Adrenal gland (tissue), 9 donors: ENCODE measurements at regions not wholly inside any gene's neighbourhood (a gene's known extent, or its start where the extent isn't known, plus 50 kb on each side); places are given as distances from the start of the nearest gene placed in this dataset.

Source experiments
- DNase-seq, 7 donors: peaks; one replicate each; pipeline ENCODE4 v3.0.0-alpha.2; 2019 to 2020
- H3K27ac ChIP-seq, 5 donors: fragments of 200-600 bp; sonication (generic) in 4 of 5; 1 replicate in 3 of 5; 2 replicates in 2 of 5; pipeline versions ENCODE4 v1.5.1 to v1.8.0; 2016 to 2020; ENCODE audit warnings: mild to moderate bottlenecking in 1 of 5
- H3K27me3 ChIP-seq: fragments of 200-600 bp; 2 replicates; pipeline ENCODE4 v1.8.0; 2021
- H3K36me3 ChIP-seq, 2 donors: fragments of 200-600 bp; replicated peaks in 1 of 2; 1 replicate in 1 of 2; 2 replicates in 1 of 2; pipeline versions ENCODE4 v1.5.1 to v1.8.0; 2018 to 2022
- H3K4me1 ChIP-seq, 2 donors: fragments of 200-600 bp; replicated peaks in 1 of 2; 1 replicate in 1 of 2; 2 replicates in 1 of 2; pipeline versions ENCODE4 v1.5.1 to v1.8.0; 2018 to 2021
- H3K4me3 ChIP-seq, 4 donors: fragments of 200-600 bp; sonication (generic) in 3 of 4; one replicate each; pipeline ENCODE4 v1.5.1; 2016 to 2018
- H3K9me3 ChIP-seq, 3 donors: fragments of 200-600 bp; sonication (generic) in 1 of 3; replicated peaks in 1 of 3; 1 replicate in 2 of 3; 2 replicates in 1 of 3; pipeline versions ENCODE4 v1.5.1 to v1.8.0; 2016 to 2021
- CTCF ChIP-seq, 6 experiments: fragments of 450-650 bp in 4 of 6; fragments of 200-600 bp in 2 of 6; sonication (generic) in 1 of 6; IDR thresholded peaks; 1 replicate in 5 of 6; 2 replicates in 1 of 6; pipeline versions ENCODE4 v1.5.1 to v1.8.0; 2016 to 2021; ENCODE audit warnings: antibody characterized with exemption in 6 of 6, mild to moderate bottlenecking in 2 of 6, moderate library complexity in 1 of 6
- POLR2A ChIP-seq, 2 donors: fragments of 450-650 bp; IDR thresholded peaks; one replicate each; pipeline ENCODE4 v1.6.1; 2017; ENCODE audit warnings: antibody characterized with exemption in 2 of 2, mild to moderate bottlenecking in 2 of 2, moderate library complexity in 1 of 2
- WGBS, 4 donors: extraction: QIAGEN DNeasy Blood & Tissue Kit in 2 of 4; methylation state at CpG; one replicate each; pipeline versions ENCODE4 v1.1.5 to v1.1.7; 2013 to 2017; 5-methylcytosine and 5-hydroxymethylcytosine counted together
- intact Hi-C, 2 donors: fragments of 100-400 bp; cut with DNase I; formaldehyde crosslinking; loops; one replicate each; pipeline versions ENCODE4 v1.14.1 to v1.15.0; 2022 to 2023
- donor health status: healthy with polysubstance abuse.
- donor health status: Bipolar disorder and iron deficiency.
- donor health status: DM: yes; HTN: yes; CAD: no.
- donor health status: DM: no; HTN: no; CAD: no.
- donor health status: DM: no; HTN: no; CAD: no.

DNA sequence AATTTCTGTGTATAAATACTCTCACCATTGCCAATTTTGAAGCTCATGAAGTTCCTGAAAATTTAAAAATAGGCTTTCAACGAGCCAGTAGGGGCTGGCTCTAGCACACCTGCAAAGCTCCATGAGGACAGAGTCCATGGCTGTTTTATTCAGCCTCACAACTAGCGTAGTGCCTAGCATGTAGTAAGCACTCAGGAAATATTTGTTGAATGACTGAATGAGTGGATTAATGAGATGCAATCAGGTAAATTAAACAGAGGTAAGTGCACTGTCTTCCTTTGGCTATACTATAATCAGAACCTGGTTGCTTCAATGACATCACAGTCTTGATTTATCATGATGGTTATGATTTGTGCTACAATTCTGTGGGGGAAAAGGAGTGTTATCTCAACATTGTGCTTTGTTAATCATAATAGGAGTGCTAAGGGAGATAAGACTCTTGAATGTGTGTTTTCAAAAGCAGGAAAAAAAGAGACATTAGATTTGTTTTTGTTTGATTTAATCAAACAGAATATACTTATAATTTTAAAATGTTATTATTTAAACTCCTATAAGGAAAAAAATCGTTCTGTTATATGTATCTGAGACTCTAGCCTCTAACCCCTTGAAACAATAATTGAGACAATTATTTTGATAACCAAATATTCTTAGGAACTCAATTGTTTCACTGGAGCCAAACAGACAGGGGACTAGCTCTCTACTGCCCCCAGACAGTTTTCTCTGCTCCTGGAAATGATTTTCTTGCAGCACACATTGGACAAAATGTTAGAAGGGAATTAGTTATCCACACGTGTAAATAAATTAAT is 171.7 kb upstream of the ATP11B start:
- no peaks in the 10 kb centered on the region for H3K4me1 ChIP-seq
- no peak overlapping the region for H3K27ac ChIP-seq
- no peaks in the 10 kb centered on the region for H3K36me3 ChIP-seq
- no peak for DNase-seq
- intact Hi-C loops: no loop called here
- 23 to 32% (median 30%) methylated on average over 4 of the region's 4 CpGs for WGBS, 4 donors
- TF ChIP-seq POLR2A (IDR thresholded peaks at IDR 0.05): no peak
- no peak for TF ChIP-seq CTCF (IDR thresholded peaks at IDR 0.05)
- H3K4me3 ChIP-seq: no peak overlapping the region
- H3K27me3 ChIP-seq: no peaks in the 10 kb centered on the region
- H3K9me3 ChIP-seq: no peaks in the 10 kb centered on the region

GRCh38 chr3:182622241-182622545 is 171.1 kb upstream of the ATP11B start:
- Histone ChIP-seq H3K36me3 (no peaks in the 10 kb centered on the region), H3K4me3 (no peak overlapping the region)

GRCh38 chr3:182626484-182627467 is 166.5 kb upstream of the ATP11B start:
- DNase-seq: no peak
- Histone ChIP-seq H3K4me1 (no peaks in the 10 kb centered on the region), H3K27ac (no peak overlapping the region), H3K4me3 (no peak overlapping the region), H3K27me3 (no peaks in the 10 kb centered on the region), H3K9me3 (no peaks in the 10 kb centered on the region), H3K36me3 (no peaks in the 10 kb centered on the region)
- 57 to 68% (median 64%) methylated on average over 4 of the region's 4 CpGs for WGBS, 4 donors
- no peak for TF ChIP-seq CTCF (IDR thresholded peaks at IDR 0.05)
- TF ChIP-seq POLR2A (IDR thresholded peaks at IDR 0.05): no peak
- intact Hi-C loops: no loop called here

More at GRCh38 chr3:182622241-182622545, 171.1 kb upstream of the ATP11B start:
- Histone ChIP-seq H3K27me3 (no peaks in the 10 kb centered on the region), H3K9me3 (no peaks in the 10 kb centered on the region), H3K27ac (no peak overlapping the region), H3K4me1 (no peaks in the 10 kb centered on the region)
- intact Hi-C loops: no loop called here
- TF ChIP-seq CTCF (IDR thresholded peaks at IDR 0.05) (no peak), POLR2A (IDR thresholded peaks at IDR 0.05) (no peak)
- no peak for DNase-seq

GRCh38 chr3:182628531-182628930 is 164.8 kb upstream of the ATP11B start:
- 71 to 85% (median 81%) methylated on average over 2 of the region's 2 CpGs for WGBS, 4 donors
- no peak for TF ChIP-seq CTCF (IDR thresholded peaks at IDR 0.05)
- intact Hi-C loops: no loop called here
- no peak for DNase-seq
- no peaks in the 10 kb centered on the region for H3K27me3 ChIP-seq
- H3K36me3 ChIP-seq: no peaks in the 10 kb centered on the region
- no peak overlapping the region for H3K4me3 ChIP-seq
- no peaks in the 10 kb centered on the region for H3K9me3 ChIP-seq
- no peaks in the 10 kb centered on the region for H3K4me1 ChIP-seq
- no peak overlapping the region for H3K27ac ChIP-seq
